H9 (cell line): ENCODE measurements at regions not wholly inside any gene's neighbourhood (a gene's known extent, or its start where the extent isn't known, plus 50 kb on each side); places are given as distances from the start of the nearest gene placed in this dataset.

Source experiments
- DNase-seq: peaks from one replicate; pipeline ENCODE4 v3.0.0-alpha.2; 2017
- H2AFZ ChIP-seq: one replicate; pipeline ENCODE4 v1.6.1; 2013; ENCODE audit warnings: mild to moderate bottlenecking, low read length, control low read depth, moderate library complexity
- H2AK5ac ChIP-seq: 2 replicates; pipeline ENCODE4 v1.6.1; 2013; ENCODE audit warnings: low read length, control low read depth, mixed read lengths; ENCODE audit not compliant: insufficient read length
- H2BK120ac ChIP-seq: one replicate; pipeline ENCODE4 v1.6.1; 2013; ENCODE audit warnings: low read depth, mild to moderate bottlenecking, low read length, control low read depth, inconsistent platforms; ENCODE audit not compliant: poor library complexity, severe bottlenecking
- H2BK12ac ChIP-seq: 2 replicates; pipeline ENCODE4 v1.6.1; 2013; ENCODE audit warnings: low read length, control low read depth, mixed read lengths, low read depth; ENCODE audit not compliant: insufficient read length
- H2BK15ac ChIP-seq: 2 replicates; pipeline ENCODE4 v1.6.1; 2013; ENCODE audit warnings: low read depth, low read length, control low read depth
- H2BK20ac ChIP-seq: one replicate; pipeline ENCODE4 v1.6.1; 2013; ENCODE audit warnings: low read depth, mild to moderate bottlenecking, low read length, control low read depth, inconsistent platforms; ENCODE audit not compliant: poor library complexity, severe bottlenecking
- H2BK5ac ChIP-seq: 2 replicates; pipeline ENCODE4 v1.6.1; 2013; ENCODE audit warnings: low read length, control low read depth, mixed read lengths; ENCODE audit not compliant: insufficient read length
- H3K14ac ChIP-seq: 2 replicates; pipeline ENCODE4 v1.6.1; 2013; ENCODE audit warnings: low read length, control low read depth; ENCODE audit not compliant: insufficient read depth
- H3K18ac ChIP-seq: 2 replicates; pipeline ENCODE4 v1.6.1; 2013; ENCODE audit warnings: low read depth, mild to moderate bottlenecking, mixed read lengths, low read length, control low read depth; ENCODE audit not compliant: insufficient read length
- H3K23ac ChIP-seq: 2 replicates; pipeline ENCODE4 v1.6.1; 2013; ENCODE audit warnings: low read length, control low read depth, mixed read lengths, low read depth; ENCODE audit not compliant: insufficient read length
- H3K23me2 ChIP-seq: 2 replicates; pipeline ENCODE4 v1.6.1; 2013; ENCODE audit warnings: low read depth, mild to moderate bottlenecking, mixed read lengths, low read length, control low read depth; ENCODE audit not compliant: insufficient read length, poor library complexity, severe bottlenecking
- H3K27ac ChIP-seq: 2 replicates; pipeline ENCODE4 v1.5.1; 2013; ENCODE audit warnings: low read length, control low read depth, mixed read lengths, low read depth; ENCODE audit not compliant: insufficient read length
- H3K27me3 ChIP-seq: 2 replicates; pipeline ENCODE4 v1.6.1; 2013; ENCODE audit warnings: low read length, control low read depth, inconsistent platforms; ENCODE audit not compliant: insufficient read depth
- H3K4ac ChIP-seq: 2 replicates; pipeline ENCODE4 v1.6.1; 2013; ENCODE audit warnings: low read depth, mild to moderate bottlenecking, control low read depth, inconsistent platforms, low read length, moderate library complexity
- H3K4me1 ChIP-seq: 2 replicates; pipeline ENCODE4 v1.6.1; 2013; ENCODE audit warnings: low read length, control low read depth, inconsistent platforms; ENCODE audit not compliant: insufficient read depth
- H3K4me2 ChIP-seq: 2 replicates; pipeline ENCODE4 v1.6.1; 2013; ENCODE audit warnings: low read length, control low read depth, mixed read lengths; ENCODE audit not compliant: insufficient read length, insufficient read depth
- H3K56ac ChIP-seq: 2 replicates; pipeline ENCODE4 v1.6.1; 2013; ENCODE audit warnings: low read depth, mild to moderate bottlenecking, mixed read lengths, low read length, control low read depth; ENCODE audit not compliant: insufficient read length
- H3K79me1 ChIP-seq: 2 replicates; pipeline ENCODE4 v1.6.1; 2013; ENCODE audit warnings: low read depth, mild to moderate bottlenecking, moderate library complexity, low read length, control low read depth, inconsistent platforms; ENCODE audit not compliant: insufficient read depth, poor library complexity, severe bottlenecking
- H3K79me2 ChIP-seq: 2 replicates; pipeline ENCODE4 v1.6.1; 2013; ENCODE audit warnings: low read length, control low read depth, inconsistent platforms; ENCODE audit not compliant: insufficient read depth
- H3K9ac ChIP-seq: 2 replicates; pipeline ENCODE4 v1.6.1; 2013; ENCODE audit warnings: low read length, control low read depth, mixed read lengths; ENCODE audit not compliant: insufficient read length; ENCODE audit errors: extremely low read depth
- H3K9me3 ChIP-seq: one replicate; pipeline ENCODE4 v1.6.1; 2013; ENCODE audit warnings: low read depth, low read length, inconsistent platforms; ENCODE audit not compliant: control insufficient read depth
- H3T11ph ChIP-seq: one replicate; pipeline ENCODE4 v1.6.1; 2013; ENCODE audit warnings: mild to moderate bottlenecking, low read length, control low read depth, inconsistent platforms
- H4K20me1 ChIP-seq: one replicate; pipeline ENCODE4 v1.6.1; 2013; ENCODE audit not compliant: control insufficient read depth, insufficient read length, insufficient read depth
- H4K5ac ChIP-seq: 2 replicates; pipeline ENCODE4 v1.6.1; 2013; ENCODE audit warnings: low read depth, mild to moderate bottlenecking, mixed read lengths, low read length, control low read depth; ENCODE audit not compliant: insufficient read length
- H4K8ac ChIP-seq: replicated peaks from 2 replicates; pipeline ENCODE4 v1.6.1; 2013; ENCODE audit warnings: low read length, control low read depth, mixed read lengths, low read depth; ENCODE audit not compliant: insufficient read length
- H4K91ac ChIP-seq: 2 replicates; pipeline ENCODE4 v1.6.1; 2013; ENCODE audit warnings: low read depth, mild to moderate bottlenecking, moderate library complexity, mixed read lengths, low read length, control low read depth; ENCODE audit not compliant: insufficient read length
- H3K27ac Mint-ChIP-seq, 3 experiments: 2 replicates in 2 of 3; 3 replicates in 1 of 3; pipeline ENCODE4 v1.8.0; 2020 to 2021; ENCODE audit warnings: mixed read lengths in 3 of 3, mild to moderate bottlenecking in 1 of 3, moderate library complexity in 1 of 3
- H3K27me3 Mint-ChIP-seq: 2 replicates; pipeline ENCODE4 v1.8.0; 2021; ENCODE audit warnings: low read depth, mild to moderate bottlenecking, moderate library complexity, mixed read lengths
- H3K36me3 Mint-ChIP-seq, 3 experiments: 2 replicates in 2 of 3; 3 replicates in 1 of 3; pipeline ENCODE4 v1.8.0; 2020 to 2021; ENCODE audit warnings: low read depth in 3 of 3, mixed read lengths in 3 of 3; ENCODE audit not compliant: insufficient read depth in 1 of 3
- H3K4me1 Mint-ChIP-seq, 2 experiments: 2 replicates each; pipeline ENCODE4 v1.8.0; 2020; ENCODE audit warnings: mixed read lengths in 2 of 2
- H3K4me3 Mint-ChIP-seq, 2 experiments: 2 replicates in 1 of 2; 3 replicates in 1 of 2; pipeline ENCODE4 v1.8.0; 2020 to 2021; ENCODE audit warnings: mild to moderate bottlenecking in 2 of 2, mixed read lengths in 2 of 2, moderate library complexity in 1 of 2
- H3K9me3 Mint-ChIP-seq, 2 experiments: 2 replicates in 1 of 2; 3 replicates in 1 of 2; pipeline ENCODE4 v1.8.0; 2020; ENCODE audit warnings: mild to moderate bottlenecking in 2 of 2, mixed read lengths in 2 of 2, moderate library complexity in 1 of 2
- CTCF ChIP-seq: fragments of 200-600 bp; sonication (generic); conservative IDR thresholded peaks from 3 replicates; pipeline ENCODE4 v1.8.0; 2021; ENCODE audit warnings: antibody characterized with exemption, mild to moderate bottlenecking
- WGBS: extraction: QIAGEN DNeasy Blood & Tissue Kit; methylation state at CpG from one replicate; pipeline ENCODE4 v1.1.7; 2013; ENCODE audit warnings: missing lambda C conversion rate, low lambda C conversion rate, mixed read lengths; ENCODE audit not compliant: insufficient read length; ENCODE audit errors: extremely low coverage; 5-methylcytosine and 5-hydroxymethylcytosine counted together

GRCh38 chr13:105328212-105328611 is 1207.2 kb downstream of the EFNB2 start:
- H3K79me1 ChIP-seq = no peaks in the 10 kb centered on the region
- no peaks in the 10 kb centered on the region for H3K79me2 ChIP-seq
- H3K56ac ChIP-seq = no peak overlapping the region
- H2AK5ac ChIP-seq = no peak overlapping the region
- H2BK120ac ChIP-seq = no peak overlapping the region
- H3K9ac ChIP-seq = no peak overlapping the region
- no peaks in the 10 kb centered on the region for H3K9me3 ChIP-seq
- no peak overlapping the region for H3K4me2 ChIP-seq
- no peak for TF ChIP-seq CTCF
- DNase-seq = no peak
- H2AFZ ChIP-seq = no peak overlapping the region
- H3K4me1 ChIP-seq = no peaks in the 10 kb centered on the region
- H3K27me3 ChIP-seq = no peaks in the 10 kb centered on the region
- no peak overlapping the region for H3K14ac ChIP-seq
- H3K18ac ChIP-seq = no peak overlapping the region
- H3K36me3 Mint-ChIP-seq = peaks cover 0 to 8% (median 0%) of the 10 kb centered on the region in 3 experiments; a peak in 1 of 7 replicates
- no peak overlapping the region for H4K8ac ChIP-seq
- H2BK5ac ChIP-seq = no peak overlapping the region
- no peaks in the 10 kb centered on the region for H4K20me1 ChIP-seq
- H2BK15ac ChIP-seq = no peak overlapping the region
- H3K9me3 Mint-ChIP-seq = no peaks in the 10 kb centered on the region; a peak in 1 of 5 replicates
- H3K23ac ChIP-seq = no peak overlapping the region
- H3K27ac Mint-ChIP-seq = no peak overlapping the region
- no peak overlapping the region for H4K5ac ChIP-seq
- no peak overlapping the region for H3K27ac ChIP-seq
- H3K27me3 Mint-ChIP-seq = no peaks in the 10 kb centered on the region
- no peak overlapping the region for H2BK20ac ChIP-seq
- no peak overlapping the region for H2BK12ac ChIP-seq
- no CpG with 5 or more reads among the region's 4 CpGs for WGBS
- no peak overlapping the region for H4K91ac ChIP-seq
- no peak overlapping the region for H3T11ph ChIP-seq
- no peaks in the 10 kb centered on the region for H3K4me1 Mint-ChIP-seq
- no peak overlapping the region for H3K4ac ChIP-seq
- no peak overlapping the region for H3K4me3 Mint-ChIP-seq
- H3K23me2 ChIP-seq = no peaks in the 10 kb centered on the region
